HG03571 (cell line): ENCODE measurements at regions not wholly inside any gene's neighbourhood (a gene's known extent, or its start where the extent isn't known, plus 50 kb on each side); places are given as distances from the start of the nearest gene placed in this dataset.

Source experiments
- ATAC-seq: cut with Tn5 transposase; IDR thresholded peaks from one replicate; pipeline ENCODE4 v1.9.1; 2021; ENCODE audit not compliant: unreplicated experiment

- no peak for ATAC-seq
Observed at GRCh38 chr9:32248189-32248712, 136.2 kb upstream of the ACO1 start.

DNA sequence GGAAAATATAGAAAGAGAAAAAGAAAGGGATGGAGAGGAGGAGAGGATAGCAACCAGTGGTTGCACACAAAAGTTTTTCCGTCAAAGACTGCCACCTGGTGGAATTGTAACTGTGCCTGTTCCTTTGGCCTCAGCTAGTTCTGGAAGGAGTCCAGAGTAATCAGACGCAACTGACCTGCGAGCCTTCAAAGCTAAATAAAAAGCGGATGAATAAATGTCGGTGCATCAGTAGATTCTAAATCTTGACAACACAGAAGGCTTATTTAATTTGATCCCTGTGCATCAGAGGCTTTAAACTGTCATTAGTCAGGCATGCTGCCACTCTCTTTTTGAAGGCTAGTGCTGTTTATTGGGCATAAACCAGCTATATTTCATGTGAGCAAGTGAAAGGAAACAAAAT is 132.9 kb upstream of the ACO1 start:
- ATAC-seq = peak; percentile 69

DNA sequence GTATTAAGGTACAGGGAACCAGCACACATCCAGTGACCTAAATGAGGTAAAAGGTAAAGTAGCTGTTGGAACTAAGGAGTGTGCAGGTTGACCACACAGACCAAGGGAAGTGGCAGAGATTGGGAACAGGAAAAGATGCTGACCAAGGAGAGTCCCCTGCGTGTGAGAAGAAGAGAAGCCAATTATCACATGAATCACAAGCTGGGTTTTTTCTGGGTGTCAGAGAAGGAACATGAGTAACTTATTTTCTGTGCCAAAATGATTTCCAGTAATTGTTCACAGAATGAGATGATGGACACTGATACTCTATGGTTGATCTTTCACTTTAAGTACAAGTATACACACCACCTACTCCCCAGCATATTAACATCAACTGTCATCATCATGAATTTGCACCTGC is 130.7 kb upstream of the ACO1 start:
- no peak for ATAC-seq

DNA sequence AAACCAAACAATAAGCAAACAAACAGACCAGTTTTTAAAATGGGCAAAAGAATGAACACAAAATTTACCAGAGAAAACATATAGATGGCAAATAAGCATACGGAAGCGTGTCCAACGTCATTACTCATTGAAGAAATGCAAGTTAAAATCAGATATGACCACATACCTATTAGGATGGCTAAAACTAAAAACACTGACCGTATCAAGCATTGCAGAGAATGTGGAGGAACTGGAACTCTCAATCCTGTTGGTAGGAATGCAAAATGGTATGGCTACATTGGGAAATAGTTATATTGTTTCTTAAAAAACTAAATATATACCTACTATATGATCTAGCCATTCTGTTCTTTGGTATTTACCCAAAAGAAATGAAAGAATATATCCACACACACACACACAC is 129.4 kb upstream of the ACO1 start:
- no peak for ATAC-seq

DNA sequence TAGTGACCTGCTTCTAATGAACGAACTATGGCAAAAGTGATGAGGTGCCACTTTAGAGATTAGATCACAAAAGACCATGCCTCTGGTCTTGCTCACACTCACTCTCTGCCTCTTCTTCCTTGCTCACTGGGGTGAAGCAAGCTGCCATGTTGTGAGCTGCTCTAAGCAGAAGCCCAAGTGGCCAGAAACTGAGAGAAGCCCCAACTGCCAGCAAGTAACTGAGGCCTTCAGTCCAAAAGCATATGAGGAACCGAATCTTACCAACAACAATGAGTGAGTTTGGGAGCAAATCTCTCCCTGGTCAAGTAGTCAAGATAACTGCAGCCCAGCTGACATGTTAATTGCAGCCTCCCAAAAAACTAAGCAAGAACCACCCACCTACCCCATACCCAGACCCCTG is 126.0 kb upstream of the ACO1 start:
- ATAC-seq = no peak

- ATAC-seq = no peak
Observed at GRCh38 chr9:32260151-32260862, 124.1 kb upstream of the ACO1 start.

DNA sequence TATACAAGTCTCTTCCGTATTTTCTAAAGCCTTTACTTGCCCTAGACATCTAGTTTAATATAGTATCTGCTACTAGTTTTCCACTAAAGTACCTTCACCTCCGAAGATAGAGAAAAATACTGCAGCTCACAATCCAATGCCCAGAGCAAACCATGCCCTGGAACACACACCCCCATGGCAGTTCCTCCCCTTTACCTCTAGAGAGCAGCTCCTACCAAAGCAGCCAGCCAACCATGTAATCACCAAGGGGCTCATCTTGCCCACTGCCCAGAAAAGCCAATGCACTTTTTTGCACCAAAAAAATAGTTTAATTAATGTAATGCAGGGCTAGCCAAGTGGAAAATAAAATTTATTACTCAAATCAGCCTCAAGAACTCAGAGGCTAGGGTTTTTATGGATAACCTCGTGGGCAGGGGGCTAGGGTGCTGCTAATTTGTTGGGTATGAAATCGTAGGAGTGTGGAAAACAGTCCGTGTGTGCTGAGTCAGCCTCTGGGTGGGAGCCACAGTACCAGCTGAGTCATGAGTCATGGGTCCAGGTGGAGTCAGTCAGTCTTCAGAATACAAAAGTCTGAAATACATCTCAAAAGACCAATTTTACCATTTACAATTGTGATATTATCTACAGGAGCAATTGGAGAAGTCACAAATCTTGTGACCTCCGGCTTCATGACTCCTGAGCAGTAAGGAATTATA is 120.1 kb upstream of the ACO1 start:
- ATAC-seq = no peak

DNA sequence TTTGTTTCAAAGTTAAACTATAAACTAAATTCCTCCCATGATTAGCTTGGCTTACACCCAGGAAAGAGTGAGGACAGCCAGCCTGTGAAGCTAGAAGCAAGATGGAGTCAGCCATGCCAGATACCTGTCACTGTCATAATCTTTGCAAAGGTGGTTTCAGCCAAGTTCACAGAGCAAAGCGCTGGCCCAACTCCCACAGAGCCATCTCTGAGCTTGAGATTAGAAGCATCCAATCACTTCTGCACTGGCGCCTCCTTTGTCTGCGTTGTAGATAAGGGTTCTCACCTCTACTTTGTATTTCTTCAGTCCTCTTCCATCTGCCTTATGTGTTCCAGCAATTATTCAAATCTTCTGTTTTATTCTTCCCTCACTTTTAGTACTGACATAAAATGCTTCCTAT is 119.4 kb upstream of the ACO1 start:
- ATAC-seq = no peak

GRCh38 chr9:32278991-32279390 is 105.5 kb upstream of the ACO1 start:
- ATAC-seq = no peak

DNA sequence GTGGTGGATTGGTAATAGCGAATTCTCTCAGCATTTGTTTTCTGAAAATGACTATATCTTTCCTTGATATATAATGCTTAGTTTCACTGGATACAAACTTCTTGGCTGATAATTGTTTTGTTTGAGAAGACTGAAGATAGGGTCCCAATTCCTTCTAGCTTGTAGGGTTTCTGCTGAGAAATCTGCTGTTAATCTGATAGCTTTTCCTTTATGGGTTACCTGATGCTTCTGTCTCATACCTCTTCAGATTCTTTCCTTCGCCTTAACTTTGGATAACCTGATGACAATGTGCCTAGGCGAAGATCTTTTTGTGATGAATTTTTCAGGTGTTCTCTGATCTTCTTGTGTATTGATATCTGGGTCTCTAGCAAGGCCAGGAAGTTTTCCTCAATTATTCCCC is 94.7 kb upstream of the ACO1 start:
- no peak for ATAC-seq

- no peak for ATAC-seq
Observed at GRCh38 chr9:32291370-32291769, 93.1 kb upstream of the ACO1 start.

- ATAC-seq = no peak
Observed at GRCh38 chr9:32292611-32293010, 91.8 kb upstream of the ACO1 start.

DNA sequence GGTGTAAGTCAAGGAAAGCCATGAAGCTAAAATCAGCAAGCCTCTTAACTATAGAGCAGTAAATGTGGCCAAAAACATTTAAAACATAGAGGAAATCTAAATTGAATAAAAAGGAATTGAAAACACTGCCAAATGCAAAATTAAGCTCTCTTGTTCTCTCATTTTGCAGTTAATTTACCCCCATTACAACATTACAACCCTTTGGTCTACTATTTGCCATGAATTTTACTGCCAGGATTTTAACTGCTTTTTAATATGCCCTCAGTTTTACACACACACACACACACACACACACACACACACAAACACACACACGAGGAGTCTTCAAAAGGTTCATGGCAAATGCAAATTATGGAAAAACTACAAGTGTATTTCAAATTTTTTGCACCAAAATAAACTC is 91.4 kb upstream of the ACO1 start:
- no peak for ATAC-seq

DNA sequence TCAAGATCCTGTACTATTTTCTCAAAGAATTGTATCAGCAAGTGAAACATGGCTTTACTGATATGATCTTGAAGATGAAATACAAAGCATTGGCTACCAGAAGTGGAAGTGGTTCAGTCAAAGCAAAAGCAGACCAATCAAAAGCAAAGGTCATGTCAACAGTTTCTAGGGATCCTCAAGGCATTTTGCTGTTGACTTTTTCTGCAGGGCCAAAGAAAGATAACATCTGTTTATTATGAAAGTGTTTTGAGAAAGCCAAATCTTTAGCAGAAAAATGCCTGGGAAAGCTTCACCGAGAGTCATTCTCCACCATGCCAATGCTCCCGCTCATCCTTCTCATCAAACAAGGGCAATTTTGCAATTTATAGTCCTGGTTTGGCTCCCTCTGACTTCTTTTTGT is 90.3 kb upstream of the ACO1 start:
- ATAC-seq = no peak

DNA sequence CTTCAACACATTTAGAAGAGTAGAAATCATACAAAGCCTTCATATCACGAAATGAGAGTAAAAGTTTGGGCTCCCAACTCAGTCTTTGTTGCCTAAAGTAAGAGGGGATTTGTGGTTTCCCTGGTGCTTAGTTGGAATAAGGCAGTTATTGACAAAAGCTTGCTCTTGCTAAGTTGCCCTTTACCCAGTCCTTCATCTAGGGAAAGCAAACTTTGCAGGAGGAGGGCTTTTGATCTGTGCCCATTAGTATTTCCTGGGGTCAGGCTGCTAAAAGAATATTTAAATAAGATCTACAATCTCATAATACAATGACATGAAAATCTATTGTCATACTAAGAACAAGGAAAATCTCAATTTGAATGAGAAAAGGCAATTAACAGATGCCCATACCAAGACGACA is 84.1 kb upstream of the ACO1 start:
- no peak for ATAC-seq

DNA sequence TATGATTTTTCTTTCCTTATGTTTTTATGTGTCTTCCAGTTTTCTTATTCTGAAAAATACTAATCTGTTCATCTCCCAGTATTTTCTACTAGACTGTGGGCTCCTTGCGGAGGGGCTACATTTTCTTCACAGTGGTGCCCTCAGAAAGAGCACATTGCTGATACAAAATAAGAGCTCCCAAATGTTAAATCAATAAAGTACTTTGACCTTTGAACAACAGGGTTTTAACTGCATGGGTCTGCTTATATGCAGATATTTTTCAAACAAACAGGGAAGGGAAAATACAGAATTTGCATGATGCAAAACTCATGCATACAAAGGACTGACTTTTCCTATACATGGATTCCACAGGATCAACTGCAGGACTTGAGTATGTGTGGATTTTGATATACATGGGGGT is 79.9 kb upstream of the ACO1 start:
- no peak for ATAC-seq

GRCh38 chr9:32306006-32306405 is 78.4 kb upstream of the ACO1 start:
- no peak for ATAC-seq

- no peak for ATAC-seq
Observed at GRCh38 chr9:32319312-32319929, 65.0 kb upstream of the ACO1 start.

DNA sequence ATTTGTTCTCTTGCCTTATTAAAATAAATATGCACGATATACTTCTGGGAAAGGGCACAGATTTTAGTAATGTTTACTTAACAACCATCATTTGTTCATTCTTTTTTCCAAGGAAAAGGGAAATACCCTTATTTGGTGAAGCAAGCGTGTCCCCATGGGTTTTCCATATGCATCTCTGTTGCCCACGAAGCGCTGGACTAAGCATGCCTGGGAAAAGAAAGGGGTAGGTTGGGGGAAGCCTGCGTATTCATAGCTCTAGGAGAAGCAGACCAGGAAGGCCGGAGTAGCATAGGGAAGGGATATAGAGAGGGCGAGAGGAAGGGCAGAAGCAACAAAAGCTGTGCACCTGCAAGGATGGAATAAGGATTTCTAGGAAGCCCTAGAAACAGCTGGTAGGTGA is 61.8 kb upstream of the ACO1 start:
- ATAC-seq = no peak

- ATAC-seq = no peak
Observed at GRCh38 chr9:32326146-32326545, 58.3 kb upstream of the ACO1 start.

- ATAC-seq = no peak
Observed at GRCh38 chr9:32331240-32331639, 53.2 kb upstream of the ACO1 start.

GRCh38 chr9:32334112-32334511 is 50.3 kb upstream of the ACO1 start:
- ATAC-seq = no peak
